ENCODE measurements at regions not wholly inside any gene's neighbourhood (a gene's known extent, or its start where the extent isn't known, plus 50 kb on each side); places are given as distances from the start of the nearest gene placed in this dataset.

DNA sequence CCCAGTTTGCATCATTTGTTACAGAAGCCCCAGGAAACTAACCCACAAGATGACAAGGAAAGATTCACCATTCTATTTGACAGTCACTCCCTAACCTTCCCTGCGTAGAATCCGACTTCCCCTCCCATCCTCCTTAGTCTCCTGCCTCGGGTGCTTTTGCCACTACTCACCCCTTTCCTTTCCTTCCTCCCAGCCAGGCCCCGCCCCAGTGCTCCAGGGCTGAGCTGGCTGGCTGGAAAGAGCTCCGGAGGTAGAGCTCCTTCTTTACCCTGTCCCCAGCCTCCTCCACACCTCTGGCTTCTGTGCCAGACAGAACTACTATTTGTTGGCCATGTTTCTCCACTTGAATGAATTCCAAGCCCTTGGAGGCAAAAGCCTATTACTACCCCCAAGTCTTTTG, 317.6 kb upstream of the NCKAP5 start (continued):
- TF ChIP-seq, protein P1, sequence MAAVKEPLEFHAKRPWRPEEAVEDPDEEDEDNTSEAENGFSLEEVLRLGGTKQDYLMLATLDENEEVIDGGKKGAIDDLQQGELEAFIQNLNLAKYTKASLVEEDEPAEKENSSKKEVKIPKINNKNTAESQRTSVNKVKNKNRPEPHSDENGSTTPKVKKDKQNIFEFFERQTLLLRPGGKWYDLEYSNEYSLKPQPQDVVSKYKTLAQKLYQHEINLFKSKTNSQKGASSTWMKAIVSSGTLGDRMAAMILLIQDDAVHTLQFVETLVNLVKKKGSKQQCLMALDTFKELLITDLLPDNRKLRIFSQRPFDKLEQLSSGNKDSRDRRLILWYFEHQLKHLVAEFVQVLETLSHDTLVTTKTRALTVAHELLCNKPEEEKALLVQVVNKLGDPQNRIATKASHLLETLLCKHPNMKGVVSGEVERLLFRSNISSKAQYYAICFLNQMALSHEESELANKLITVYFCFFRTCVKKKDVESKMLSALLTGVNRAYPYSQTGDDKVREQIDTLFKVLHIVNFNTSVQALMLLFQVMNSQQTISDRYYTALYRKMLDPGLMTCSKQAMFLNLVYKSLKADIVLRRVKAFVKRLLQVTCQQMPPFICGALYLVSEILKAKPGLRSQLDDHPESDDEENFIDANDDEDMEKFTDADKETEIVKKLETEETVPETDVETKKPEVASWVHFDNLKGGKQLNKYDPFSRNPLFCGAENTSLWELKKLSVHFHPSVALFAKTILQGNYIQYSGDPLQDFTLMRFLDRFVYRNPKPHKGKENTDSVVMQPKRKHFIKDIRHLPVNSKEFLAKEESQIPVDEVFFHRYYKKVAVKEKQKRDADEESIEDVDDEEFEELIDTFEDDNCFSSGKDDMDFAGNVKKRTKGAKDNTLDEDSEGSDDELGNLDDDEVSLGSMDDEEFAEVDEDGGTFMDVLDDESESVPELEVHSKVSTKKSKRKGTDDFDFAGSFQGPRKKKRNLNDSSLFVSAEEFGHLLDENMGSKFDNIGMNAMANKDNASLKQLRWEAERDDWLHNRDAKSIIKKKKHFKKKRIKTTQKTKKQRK (IDR thresholded peaks at IDR 0.05; ENCODE audit: borderline replicate concordance, low read depth, low read length), result no peak
- TF ChIP-seq ZNF778 (CRISPR knock-in tag; IDR thresholded peaks at IDR 0.05) (no peak), RFX5 (IDR thresholded peaks at IDR 0.05; ENCODE audit: low read depth, low read length) (no peak), SMARCA4 (IDR thresholded peaks at IDR 0.05) (no peak), C11orf30 (IDR thresholded peaks at IDR 0.05; ENCODE audit: low read depth) (no peak), ZNF764 (CRISPR knock-in tag; IDR thresholded peaks at IDR 0.05; ENCODE audit: low read depth) (no peak)
- TF ChIP-seq, protein P2, sequence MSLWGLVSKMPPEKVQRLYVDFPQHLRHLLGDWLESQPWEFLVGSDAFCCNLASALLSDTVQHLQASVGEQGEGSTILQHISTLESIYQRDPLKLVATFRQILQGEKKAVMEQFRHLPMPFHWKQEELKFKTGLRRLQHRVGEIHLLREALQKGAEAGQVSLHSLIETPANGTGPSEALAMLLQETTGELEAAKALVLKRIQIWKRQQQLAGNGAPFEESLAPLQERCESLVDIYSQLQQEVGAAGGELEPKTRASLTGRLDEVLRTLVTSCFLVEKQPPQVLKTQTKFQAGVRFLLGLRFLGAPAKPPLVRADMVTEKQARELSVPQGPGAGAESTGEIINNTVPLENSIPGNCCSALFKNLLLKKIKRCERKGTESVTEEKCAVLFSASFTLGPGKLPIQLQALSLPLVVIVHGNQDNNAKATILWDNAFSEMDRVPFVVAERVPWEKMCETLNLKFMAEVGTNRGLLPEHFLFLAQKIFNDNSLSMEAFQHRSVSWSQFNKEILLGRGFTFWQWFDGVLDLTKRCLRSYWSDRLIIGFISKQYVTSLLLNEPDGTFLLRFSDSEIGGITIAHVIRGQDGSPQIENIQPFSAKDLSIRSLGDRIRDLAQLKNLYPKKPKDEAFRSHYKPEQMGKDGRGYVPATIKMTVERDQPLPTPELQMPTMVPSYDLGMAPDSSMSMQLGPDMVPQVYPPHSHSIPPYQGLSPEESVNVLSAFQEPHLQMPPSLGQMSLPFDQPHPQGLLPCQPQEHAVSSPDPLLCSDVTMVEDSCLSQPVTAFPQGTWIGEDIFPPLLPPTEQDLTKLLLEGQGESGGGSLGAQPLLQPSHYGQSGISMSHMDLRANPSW (CRISPR knock-in tag; IDR thresholded peaks at IDR 0.05), result no peak
- TF ChIP-seq, protein P3, sequence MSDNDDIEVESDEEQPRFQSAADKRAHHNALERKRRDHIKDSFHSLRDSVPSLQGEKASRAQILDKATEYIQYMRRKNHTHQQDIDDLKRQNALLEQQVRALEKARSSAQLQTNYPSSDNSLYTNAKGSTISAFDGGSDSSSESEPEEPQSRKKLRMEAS (CRISPR knock-in tag; IDR thresholded peaks at IDR 0.05), result no peak
